H1 (cell line): ENCODE measurements at regions not wholly inside any gene's neighbourhood (a gene's known extent, or its start where the extent isn't known, plus 50 kb on each side); places are given as distances from the start of the nearest gene placed in this dataset.

Experiments
- BRCA1 ChIP-seq: IDR thresholded peaks from 2 replicates; pipeline ENCODE4 v1.6.1; 2012; ENCODE audit warnings: low read depth, low read length, improper control_type of control experiment
- EZH2 ChIP-seq: fragments of 200-600 bp; sonication (generic); IDR thresholded peaks from 2 replicates; pipeline ENCODE4 v1.7.1; 2012; ENCODE audit warnings: low read depth, mild to moderate bottlenecking, moderate library complexity, low read length, inconsistent platforms; ENCODE audit not compliant: severe bottlenecking
- JUN ChIP-seq: IDR thresholded peaks from 2 replicates; pipeline ENCODE4 v1.6.1; 2011; ENCODE audit warnings: low read depth, mild to moderate bottlenecking, improper control_type of control experiment, low read length
- JUND ChIP-seq: IDR thresholded peaks from 2 replicates; pipeline ENCODE4 v1.6.1; 2011; ENCODE audit warnings: mild to moderate bottlenecking, improper control_type of control experiment, low read length
- PHF8 ChIP-seq: fragments of 200-600 bp; sonication (generic); conservative IDR thresholded peaks from 2 replicates; pipeline ENCODE4 v1.7.1; 2012; ENCODE audit warnings: low read depth, mild to moderate bottlenecking, inconsistent platforms, low read length, moderate library complexity
- POLR2AphosphoS5 ChIP-seq: IDR thresholded peaks from 2 replicates; pipeline ENCODE4 v1.6.1; 2011; ENCODE audit warnings: low read depth, low read length
- RBBP5 ChIP-seq: IDR thresholded peaks from 2 replicates; pipeline ENCODE4 v1.7.1; 2012; ENCODE audit warnings: low read depth, mild to moderate bottlenecking, inconsistent platforms, low read length, moderate library complexity, borderline replicate concordance
- SP2 ChIP-seq: IDR thresholded peaks from 2 replicates; pipeline ENCODE4 v1.6.1; 2012; ENCODE audit warnings: mild to moderate bottlenecking, low read length, inconsistent platforms
- TAF1 ChIP-seq: IDR thresholded peaks from 2 replicates; pipeline ENCODE4 v1.6.1; 2011; ENCODE audit warnings: mild to moderate bottlenecking, low read depth, low read length
- TF ChIP-seq, protein P1 (sequence below): fragments of 300-600 bp; sonication (generic); IDR thresholded peaks from 2 replicates; pipeline ENCODE4 v1.7.1; 2012; ENCODE audit warnings: low read length, moderate library complexity, mild to moderate bottlenecking, inconsistent platforms; ENCODE audit not compliant: insufficient replicate concordance
- TF ChIP-seq, protein P2 (sequence below), 3 experiments: IDR thresholded peaks; 1 replicate in 2 of 3; 2 replicates in 1 of 3; pipeline versions ENCODE4 v1.5.1 to v1.6.1; 2011; ENCODE audit warnings: low read length in 3 of 3, mild to moderate bottlenecking in 3 of 3, inconsistent platforms in 2 of 3, low read depth in 1 of 3, moderate library complexity in 1 of 3; ENCODE audit not compliant: insufficient read depth in 1 of 3; ENCODE audit errors: control extremely low read depth in 1 of 3
- TF ChIP-seq, protein P3 (sequence below): IDR thresholded peaks from 2 replicates; pipeline ENCODE4 v1.6.1; 2011; ENCODE audit warnings: low read length, improper control_type of control experiment

DNA sequence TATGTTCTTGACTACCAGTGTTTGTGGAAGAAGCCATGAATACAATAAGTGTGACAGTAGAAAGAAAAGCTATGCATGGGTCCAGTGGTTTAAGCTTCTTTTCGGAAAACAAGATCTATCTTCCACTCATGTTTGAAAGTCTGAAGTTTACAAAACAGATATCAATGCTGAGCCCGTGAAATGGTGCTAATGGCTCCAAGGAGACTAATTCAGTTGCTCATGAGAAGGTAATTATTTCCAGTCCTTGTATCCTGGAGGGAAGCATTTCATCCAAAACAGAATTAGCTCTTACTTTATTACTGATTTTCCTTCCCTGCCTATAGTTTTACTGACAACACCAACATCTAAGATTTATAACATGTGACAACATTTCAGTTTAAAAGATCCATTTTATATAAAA, 1364.9 kb downstream of the PCDH9 start:
- TF ChIP-seq POLR2AphosphoS5 (no peak), TAF1 (no peak), JUND (no peak), RBBP5 (no peak), PHF8 (no peak), SP2 (no peak), EZH2 (no peak), BRCA1 (no peak), JUN (no peak)
- TF ChIP-seq, protein P1, sequence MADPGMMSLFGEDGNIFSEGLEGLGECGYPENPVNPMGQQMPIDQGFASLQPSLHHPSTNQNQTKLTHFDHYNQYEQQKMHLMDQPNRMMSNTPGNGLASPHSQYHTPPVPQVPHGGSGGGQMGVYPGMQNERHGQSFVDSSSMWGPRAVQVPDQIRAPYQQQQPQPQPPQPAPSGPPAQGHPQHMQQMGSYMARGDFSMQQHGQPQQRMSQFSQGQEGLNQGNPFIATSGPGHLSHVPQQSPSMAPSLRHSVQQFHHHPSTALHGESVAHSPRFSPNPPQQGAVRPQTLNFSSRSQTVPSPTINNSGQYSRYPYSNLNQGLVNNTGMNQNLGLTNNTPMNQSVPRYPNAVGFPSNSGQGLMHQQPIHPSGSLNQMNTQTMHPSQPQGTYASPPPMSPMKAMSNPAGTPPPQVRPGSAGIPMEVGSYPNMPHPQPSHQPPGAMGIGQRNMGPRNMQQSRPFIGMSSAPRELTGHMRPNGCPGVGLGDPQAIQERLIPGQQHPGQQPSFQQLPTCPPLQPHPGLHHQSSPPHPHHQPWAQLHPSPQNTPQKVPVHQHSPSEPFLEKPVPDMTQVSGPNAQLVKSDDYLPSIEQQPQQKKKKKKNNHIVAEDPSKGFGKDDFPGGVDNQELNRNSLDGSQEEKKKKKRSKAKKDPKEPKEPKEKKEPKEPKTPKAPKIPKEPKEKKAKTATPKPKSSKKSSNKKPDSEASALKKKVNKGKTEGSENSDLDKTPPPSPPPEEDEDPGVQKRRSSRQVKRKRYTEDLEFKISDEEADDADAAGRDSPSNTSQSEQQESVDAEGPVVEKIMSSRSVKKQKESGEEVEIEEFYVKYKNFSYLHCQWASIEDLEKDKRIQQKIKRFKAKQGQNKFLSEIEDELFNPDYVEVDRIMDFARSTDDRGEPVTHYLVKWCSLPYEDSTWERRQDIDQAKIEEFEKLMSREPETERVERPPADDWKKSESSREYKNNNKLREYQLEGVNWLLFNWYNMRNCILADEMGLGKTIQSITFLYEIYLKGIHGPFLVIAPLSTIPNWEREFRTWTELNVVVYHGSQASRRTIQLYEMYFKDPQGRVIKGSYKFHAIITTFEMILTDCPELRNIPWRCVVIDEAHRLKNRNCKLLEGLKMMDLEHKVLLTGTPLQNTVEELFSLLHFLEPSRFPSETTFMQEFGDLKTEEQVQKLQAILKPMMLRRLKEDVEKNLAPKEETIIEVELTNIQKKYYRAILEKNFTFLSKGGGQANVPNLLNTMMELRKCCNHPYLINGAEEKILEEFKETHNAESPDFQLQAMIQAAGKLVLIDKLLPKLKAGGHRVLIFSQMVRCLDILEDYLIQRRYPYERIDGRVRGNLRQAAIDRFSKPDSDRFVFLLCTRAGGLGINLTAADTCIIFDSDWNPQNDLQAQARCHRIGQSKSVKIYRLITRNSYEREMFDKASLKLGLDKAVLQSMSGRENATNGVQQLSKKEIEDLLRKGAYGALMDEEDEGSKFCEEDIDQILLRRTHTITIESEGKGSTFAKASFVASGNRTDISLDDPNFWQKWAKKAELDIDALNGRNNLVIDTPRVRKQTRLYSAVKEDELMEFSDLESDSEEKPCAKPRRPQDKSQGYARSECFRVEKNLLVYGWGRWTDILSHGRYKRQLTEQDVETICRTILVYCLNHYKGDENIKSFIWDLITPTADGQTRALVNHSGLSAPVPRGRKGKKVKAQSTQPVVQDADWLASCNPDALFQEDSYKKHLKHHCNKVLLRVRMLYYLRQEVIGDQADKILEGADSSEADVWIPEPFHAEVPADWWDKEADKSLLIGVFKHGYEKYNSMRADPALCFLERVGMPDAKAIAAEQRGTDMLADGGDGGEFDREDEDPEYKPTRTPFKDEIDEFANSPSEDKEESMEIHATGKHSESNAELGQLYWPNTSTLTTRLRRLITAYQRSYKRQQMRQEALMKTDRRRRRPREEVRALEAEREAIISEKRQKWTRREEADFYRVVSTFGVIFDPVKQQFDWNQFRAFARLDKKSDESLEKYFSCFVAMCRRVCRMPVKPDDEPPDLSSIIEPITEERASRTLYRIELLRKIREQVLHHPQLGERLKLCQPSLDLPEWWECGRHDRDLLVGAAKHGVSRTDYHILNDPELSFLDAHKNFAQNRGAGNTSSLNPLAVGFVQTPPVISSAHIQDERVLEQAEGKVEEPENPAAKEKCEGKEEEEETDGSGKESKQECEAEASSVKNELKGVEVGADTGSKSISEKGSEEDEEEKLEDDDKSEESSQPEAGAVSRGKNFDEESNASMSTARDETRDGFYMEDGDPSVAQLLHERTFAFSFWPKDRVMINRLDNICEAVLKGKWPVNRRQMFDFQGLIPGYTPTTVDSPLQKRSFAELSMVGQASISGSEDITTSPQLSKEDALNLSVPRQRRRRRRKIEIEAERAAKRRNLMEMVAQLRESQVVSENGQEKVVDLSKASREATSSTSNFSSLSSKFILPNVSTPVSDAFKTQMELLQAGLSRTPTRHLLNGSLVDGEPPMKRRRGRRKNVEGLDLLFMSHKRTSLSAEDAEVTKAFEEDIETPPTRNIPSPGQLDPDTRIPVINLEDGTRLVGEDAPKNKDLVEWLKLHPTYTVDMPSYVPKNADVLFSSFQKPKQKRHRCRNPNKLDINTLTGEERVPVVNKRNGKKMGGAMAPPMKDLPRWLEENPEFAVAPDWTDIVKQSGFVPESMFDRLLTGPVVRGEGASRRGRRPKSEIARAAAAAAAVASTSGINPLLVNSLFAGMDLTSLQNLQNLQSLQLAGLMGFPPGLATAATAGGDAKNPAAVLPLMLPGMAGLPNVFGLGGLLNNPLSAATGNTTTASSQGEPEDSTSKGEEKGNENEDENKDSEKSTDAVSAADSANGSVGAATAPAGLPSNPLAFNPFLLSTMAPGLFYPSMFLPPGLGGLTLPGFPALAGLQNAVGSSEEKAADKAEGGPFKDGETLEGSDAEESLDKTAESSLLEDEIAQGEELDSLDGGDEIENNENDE: no peak
- TF ChIP-seq, protein P2, sequence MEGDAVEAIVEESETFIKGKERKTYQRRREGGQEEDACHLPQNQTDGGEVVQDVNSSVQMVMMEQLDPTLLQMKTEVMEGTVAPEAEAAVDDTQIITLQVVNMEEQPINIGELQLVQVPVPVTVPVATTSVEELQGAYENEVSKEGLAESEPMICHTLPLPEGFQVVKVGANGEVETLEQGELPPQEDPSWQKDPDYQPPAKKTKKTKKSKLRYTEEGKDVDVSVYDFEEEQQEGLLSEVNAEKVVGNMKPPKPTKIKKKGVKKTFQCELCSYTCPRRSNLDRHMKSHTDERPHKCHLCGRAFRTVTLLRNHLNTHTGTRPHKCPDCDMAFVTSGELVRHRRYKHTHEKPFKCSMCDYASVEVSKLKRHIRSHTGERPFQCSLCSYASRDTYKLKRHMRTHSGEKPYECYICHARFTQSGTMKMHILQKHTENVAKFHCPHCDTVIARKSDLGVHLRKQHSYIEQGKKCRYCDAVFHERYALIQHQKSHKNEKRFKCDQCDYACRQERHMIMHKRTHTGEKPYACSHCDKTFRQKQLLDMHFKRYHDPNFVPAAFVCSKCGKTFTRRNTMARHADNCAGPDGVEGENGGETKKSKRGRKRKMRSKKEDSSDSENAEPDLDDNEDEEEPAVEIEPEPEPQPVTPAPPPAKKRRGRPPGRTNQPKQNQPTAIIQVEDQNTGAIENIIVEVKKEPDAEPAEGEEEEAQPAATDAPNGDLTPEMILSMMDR (IDR thresholded peaks at IDR 0.05; ENCODE audit: control extremely low read depth in 1 of 3, insufficient read depth in 1 of 3, low read depth in 1 of 3, low read length in 3 of 3): no peak
- TF ChIP-seq, protein P3, sequence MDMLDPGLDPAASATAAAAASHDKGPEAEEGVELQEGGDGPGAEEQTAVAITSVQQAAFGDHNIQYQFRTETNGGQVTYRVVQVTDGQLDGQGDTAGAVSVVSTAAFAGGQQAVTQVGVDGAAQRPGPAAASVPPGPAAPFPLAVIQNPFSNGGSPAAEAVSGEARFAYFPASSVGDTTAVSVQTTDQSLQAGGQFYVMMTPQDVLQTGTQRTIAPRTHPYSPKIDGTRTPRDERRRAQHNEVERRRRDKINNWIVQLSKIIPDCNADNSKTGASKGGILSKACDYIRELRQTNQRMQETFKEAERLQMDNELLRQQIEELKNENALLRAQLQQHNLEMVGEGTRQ: no peak
